HCT116 (cell line): ENCODE measurements at regions not wholly inside any gene's neighbourhood (a gene's known extent, or its start where the extent isn't known, plus 50 kb on each side); places are given as distances from the start of the nearest gene placed in this dataset.

Source experiments
- ATAC-seq: fragments of 200-7000 bp; cut with Tn5 transposase; 2 replicates; pipeline ENCODE4 v1.9.1; 2020; ENCODE audit warnings: mild to moderate bottlenecking, moderate library complexity
- BruUV-seq: library from RNA; stranded (reverse); fragments of 400-500 nt; replicated peaks from 2 replicates; lab custom pipeline; 2021; lab: Mats Ljungman, UMichigan
- CTCF ChIA-PET: fragments of 300-600 bp; sonication (Branson Sonifier 250); formaldehyde crosslinking; loops from one replicate; lab custom pipeline; 2021; ENCODE audit warnings: antibody characterized with exemption; lab: Charles Lee
- POLR2A ChIA-PET: fragments of 300-600, 350-600 bp; sonication (Branson Sonifier 250); formaldehyde crosslinking; loops from one replicate; lab custom pipeline; 2021; ENCODE audit warnings: antibody characterized with exemption; lab: Charles Lee
- RAD21 ChIA-PET, 2 experiments: fragments of 300-600 bp; sonication (Branson Sonifier 250); formaldehyde crosslinking; loops; one replicate each; lab custom pipeline; 2023; ENCODE audit warnings: low total read pairs in 2 of 2; ENCODE audit not compliant: uncharacterized antibody in 2 of 2, unreplicated experiment in 2 of 2, low non-redundant PET in 1 of 2; lab: Charles Lee
- DNase-seq: peaks from one replicate; pipeline ENCODE4 v3.0.0-alpha.2; 2010; ENCODE audit warnings: low read depth, low spot score
- H2AFZ ChIP-seq: fragments of 200-600 bp; shearing (Covaris generic), sonication (generic); 2 replicates; pipeline ENCODE4 v1.6.1; 2017; ENCODE audit warnings: low read depth, mixed run types, mixed read lengths, antibody characterized with exemption, low read length; ENCODE audit not compliant: poor library complexity, severe bottlenecking
- H3K27ac ChIP-seq: 2 replicates; pipeline ENCODE4 v1.5.1; 2012; ENCODE audit warnings: low read depth, low read length
- H3K27me3 ChIP-seq: fragments of 200-600 bp; sonication (generic); 2 replicates; pipeline ENCODE4 v1.6.1; 2016; ENCODE audit warnings: mixed run types, low read length, mixed read lengths; ENCODE audit not compliant: insufficient read depth
- H3K36me3 ChIP-seq, 2 experiments: fragments of 200-500 bp in 1 of 2; fragments of 200-600 bp in 1 of 2; sonication (Bioruptor generic) in 1 of 2; sonication (generic) in 1 of 2; 2 replicates each; pipeline versions ENCODE4 v1.5.1 to v1.6.1; 2014 to 2016; ENCODE audit warnings: low read length in 2 of 2, inconsistent platforms in 1 of 2, mixed read lengths in 1 of 2, mixed run types in 1 of 2; ENCODE audit not compliant: insufficient read depth in 2 of 2, control insufficient read depth in 1 of 2
- H3K4me1 ChIP-seq, 2 experiments: fragments of 200-600 bp in 1 of 2; sonication (generic) in 1 of 2; 2 replicates each; pipeline versions ENCODE4 v1.5.1 to v1.6.1; 2012 to 2017; ENCODE audit warnings: low read length in 2 of 2, inconsistent platforms in 1 of 2, mild to moderate bottlenecking in 1 of 2, mixed read lengths in 1 of 2, mixed run types in 1 of 2, moderate library complexity in 1 of 2; ENCODE audit not compliant: insufficient read depth in 2 of 2, control insufficient read depth in 1 of 2
- H3K4me2 ChIP-seq: fragments of 200-600 bp; sonication (generic); 2 replicates; pipeline ENCODE4 v1.6.1; 2017; ENCODE audit warnings: mixed run types, low read length, mixed read lengths
- H3K4me3 ChIP-seq, 2 experiments: fragments of 200-600 bp in 1 of 2; sonication (generic) in 1 of 2; replicated peaks in 1 of 2; 2 replicates each; pipeline ENCODE4 v1.5.1; 2011 to 2016; ENCODE audit warnings: low read length in 2 of 2, control low read depth in 1 of 2, low read depth in 1 of 2, mild to moderate bottlenecking in 1 of 2, mixed read lengths in 1 of 2, mixed run types in 1 of 2
- H3K79me2 ChIP-seq: fragments of 200-600 bp; sonication (generic); 2 replicates; pipeline ENCODE4 v1.6.1; 2017; ENCODE audit warnings: mild to moderate bottlenecking, mixed run types, low read length, moderate library complexity, mixed read lengths; ENCODE audit not compliant: insufficient read depth
- H3K9ac ChIP-seq: fragments of 200-600 bp; sonication (generic); 2 replicates; pipeline ENCODE4 v1.6.1; 2016; ENCODE audit warnings: low read length, mixed read lengths
- H3K9me2 ChIP-seq: fragments of 200-600 bp; sonication (generic), shearing (Covaris generic); 2 replicates; pipeline ENCODE4 v1.6.1; 2017; ENCODE audit warnings: mixed run types, mild to moderate bottlenecking, moderate library complexity; ENCODE audit not compliant: insufficient read depth
- H3K9me3 ChIP-seq, 2 experiments: fragments of 200-500 bp in 1 of 2; fragments of 200-600 bp in 1 of 2; sonication (Bioruptor generic) in 1 of 2; sonication (generic) in 1 of 2; 2 replicates each; pipeline ENCODE4 v1.6.1; 2014 to 2017; ENCODE audit warnings: low read length in 2 of 2, mixed read lengths in 2 of 2, inconsistent platforms in 1 of 2, low read depth in 1 of 2, mild to moderate bottlenecking in 1 of 2, mixed run types in 1 of 2, moderate library complexity in 1 of 2; ENCODE audit not compliant: control insufficient read depth in 1 of 2, insufficient read depth in 1 of 2
- H4K20me1 ChIP-seq: fragments of 200-600 bp; sonication (generic), shearing (Covaris generic); 2 replicates; pipeline ENCODE4 v1.6.1; 2017; ENCODE audit warnings: mixed run types, mild to moderate bottlenecking, moderate library complexity; ENCODE audit not compliant: insufficient read depth
- CEBPB ChIP-seq: IDR thresholded peaks from 2 replicates; pipeline ENCODE4 v1.6.1; 2012; ENCODE audit warnings: low read depth
- EGR1 ChIP-seq: IDR thresholded peaks from 2 replicates; pipeline ENCODE4 v1.6.1; 2012; ENCODE audit warnings: low read depth
- ELF1 ChIP-seq: IDR thresholded peaks from 2 replicates; pipeline ENCODE4 v1.6.1; 2012; ENCODE audit warnings: low read depth, borderline replicate concordance
- EZH2 ChIP-seq: fragments of 200-600 bp; sonication (generic); IDR thresholded peaks from 2 replicates; pipeline ENCODE4 v1.6.1; 2017; ENCODE audit warnings: antibody characterized with exemption, mixed run types
- FOSL1 ChIP-seq: IDR thresholded peaks from 2 replicates; pipeline ENCODE4 v1.6.1; 2012; ENCODE audit warnings: low read depth
- JUND ChIP-seq: IDR thresholded peaks from 2 replicates; pipeline ENCODE4 v1.6.1; 2012
- POLR2A ChIP-seq: IDR thresholded peaks from 2 replicates; pipeline ENCODE4 v1.7.0; 2011; ENCODE audit warnings: borderline replicate concordance; ENCODE audit not compliant: insufficient read depth, insufficient read length; ENCODE audit errors: extremely low read depth
- POLR2AphosphoS5 ChIP-seq: IDR thresholded peaks from 2 replicates; pipeline ENCODE4 v1.6.1; 2011; ENCODE audit warnings: mild to moderate bottlenecking, low read depth, low read length, moderate library complexity
- RAD21 ChIP-seq: IDR thresholded peaks from 2 replicates; pipeline ENCODE4 v1.6.1; 2012; ENCODE audit warnings: low read depth, mild to moderate bottlenecking
- SIN3A ChIP-seq: IDR thresholded peaks from 2 replicates; pipeline ENCODE4 v1.6.1; 2012; ENCODE audit warnings: low read depth
- SP1 ChIP-seq: IDR thresholded peaks from 2 replicates; pipeline ENCODE4 v1.6.1; 2012; ENCODE audit warnings: low read depth
- SRF ChIP-seq: IDR thresholded peaks from 2 replicates; pipeline ENCODE4 v1.6.1; 2012; ENCODE audit warnings: low read depth
- TCF7L2 ChIP-seq: IDR thresholded peaks from 2 replicates; pipeline ENCODE4 v1.7.0; 2011; ENCODE audit warnings: borderline replicate concordance, inconsistent platforms; ENCODE audit not compliant: insufficient read depth, insufficient read length; ENCODE audit errors: extremely low read depth
- ZFX ChIP-seq: fragments of 450-650 bp; IDR thresholded peaks from 2 replicates; pipeline ENCODE4 v1.6.1; 2017
- ZNF274 ChIP-seq: fragments of 200-500 bp; sonication (Bioruptor generic); IDR thresholded peaks from 2 replicates; pipeline ENCODE4 v1.6.1; 2014; ENCODE audit warnings: mild to moderate bottlenecking, low read depth, low read length, inconsistent platforms
- intact Hi-C: fragments of 100-400 bp; cut with micrococcal nuclease; formaldehyde crosslinking; loops from 2 replicates; pipeline ENCODE4 v1.10.0; 2022
- TF ChIP-seq, protein P1 (sequence below): IDR thresholded peaks from 2 replicates; pipeline ENCODE4 v1.6.1; 2012
- TF ChIP-seq, protein P2 (sequence below): IDR thresholded peaks from 2 replicates; pipeline ENCODE4 v1.6.1; 2011; ENCODE audit warnings: mild to moderate bottlenecking, low read length, moderate library complexity; ENCODE audit not compliant: insufficient replicate concordance; ENCODE audit errors: extremely low read depth
- TF ChIP-seq, protein P3 (sequence below), 3 experiments: fragments of 200-600 bp in 1 of 3; sonication (generic) in 1 of 3; IDR thresholded peaks in 2 of 3; conservative IDR thresholded peaks in 1 of 3; 2 replicates each; pipeline ENCODE4 v1.5.1; 2012 to 2017; ENCODE audit warnings: low read depth in 2 of 3, low read length in 2 of 3, antibody characterized with exemption in 1 of 3, borderline replicate concordance in 1 of 3, control low read depth in 1 of 3, mild to moderate bottlenecking in 1 of 3, mixed read lengths in 1 of 3, mixed run types in 1 of 3, moderate library complexity in 1 of 3; ENCODE audit not compliant: insufficient read depth in 1 of 3
- TF ChIP-seq, protein P4 (sequence below): IDR thresholded peaks from 2 replicates; pipeline ENCODE4 v1.6.1; 2012; ENCODE audit warnings: low read depth

DNA sequence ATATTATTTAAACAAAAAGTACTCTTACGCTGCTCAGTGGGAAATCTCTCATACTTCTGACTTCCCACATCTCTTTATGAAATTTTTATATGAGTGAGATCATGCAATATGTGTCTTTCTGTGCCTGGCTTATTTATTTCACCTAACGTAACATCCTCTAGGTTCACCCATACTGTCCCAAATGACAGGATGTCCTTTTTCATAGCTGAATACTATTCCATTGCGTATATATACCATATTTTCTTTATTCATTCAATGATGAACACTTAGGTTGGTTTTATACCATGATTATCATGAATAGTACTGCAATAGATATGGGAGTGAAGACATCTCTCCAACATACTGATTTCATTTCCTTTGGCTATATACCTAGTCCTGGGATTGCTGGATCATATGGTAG, 57.8 kb upstream of the TPP2 start:
- H4K20me1 ChIP-seq, result no peaks in the 10 kb centered on the region
- peaks cover 13% of the 10 kb centered on the region; the same call in 1 of the 2 replicates for H3K27me3 ChIP-seq
- H3K79me2 ChIP-seq, result no peaks in the 10 kb centered on the region
- TF ChIP-seq RAD21 (no peak), EGR1 (no peak), SIN3A (no peak), SRF (no peak), POLR2AphosphoS5 (no peak), TCF7L2 (no peak), JUND (no peak), FOSL1 (no peak), EZH2 (no peak), ELF1 (no peak), POLR2A (no peak), ZFX (no peak), ZNF274 (no peak), CEBPB (no peak), SP1 (no peak)
- TF ChIP-seq, protein P1, sequence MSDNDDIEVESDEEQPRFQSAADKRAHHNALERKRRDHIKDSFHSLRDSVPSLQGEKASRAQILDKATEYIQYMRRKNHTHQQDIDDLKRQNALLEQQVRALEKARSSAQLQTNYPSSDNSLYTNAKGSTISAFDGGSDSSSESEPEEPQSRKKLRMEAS, result no peak
- TF ChIP-seq, protein P2, sequence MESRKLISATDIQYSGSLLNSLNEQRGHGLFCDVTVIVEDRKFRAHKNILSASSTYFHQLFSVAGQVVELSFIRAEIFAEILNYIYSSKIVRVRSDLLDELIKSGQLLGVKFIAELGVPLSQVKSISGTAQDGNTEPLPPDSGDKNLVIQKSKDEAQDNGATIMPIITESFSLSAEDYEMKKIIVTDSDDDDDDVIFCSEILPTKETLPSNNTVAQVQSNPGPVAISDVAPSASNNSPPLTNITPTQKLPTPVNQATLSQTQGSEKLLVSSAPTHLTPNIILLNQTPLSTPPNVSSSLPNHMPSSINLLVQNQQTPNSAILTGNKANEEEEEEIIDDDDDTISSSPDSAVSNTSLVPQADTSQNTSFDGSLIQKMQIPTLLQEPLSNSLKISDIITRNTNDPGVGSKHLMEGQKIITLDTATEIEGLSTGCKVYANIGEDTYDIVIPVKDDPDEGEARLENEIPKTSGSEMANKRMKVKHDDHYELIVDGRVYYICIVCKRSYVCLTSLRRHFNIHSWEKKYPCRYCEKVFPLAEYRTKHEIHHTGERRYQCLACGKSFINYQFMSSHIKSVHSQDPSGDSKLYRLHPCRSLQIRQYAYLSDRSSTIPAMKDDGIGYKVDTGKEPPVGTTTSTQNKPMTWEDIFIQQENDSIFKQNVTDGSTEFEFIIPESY, result no peak
- TF ChIP-seq, protein P3, sequence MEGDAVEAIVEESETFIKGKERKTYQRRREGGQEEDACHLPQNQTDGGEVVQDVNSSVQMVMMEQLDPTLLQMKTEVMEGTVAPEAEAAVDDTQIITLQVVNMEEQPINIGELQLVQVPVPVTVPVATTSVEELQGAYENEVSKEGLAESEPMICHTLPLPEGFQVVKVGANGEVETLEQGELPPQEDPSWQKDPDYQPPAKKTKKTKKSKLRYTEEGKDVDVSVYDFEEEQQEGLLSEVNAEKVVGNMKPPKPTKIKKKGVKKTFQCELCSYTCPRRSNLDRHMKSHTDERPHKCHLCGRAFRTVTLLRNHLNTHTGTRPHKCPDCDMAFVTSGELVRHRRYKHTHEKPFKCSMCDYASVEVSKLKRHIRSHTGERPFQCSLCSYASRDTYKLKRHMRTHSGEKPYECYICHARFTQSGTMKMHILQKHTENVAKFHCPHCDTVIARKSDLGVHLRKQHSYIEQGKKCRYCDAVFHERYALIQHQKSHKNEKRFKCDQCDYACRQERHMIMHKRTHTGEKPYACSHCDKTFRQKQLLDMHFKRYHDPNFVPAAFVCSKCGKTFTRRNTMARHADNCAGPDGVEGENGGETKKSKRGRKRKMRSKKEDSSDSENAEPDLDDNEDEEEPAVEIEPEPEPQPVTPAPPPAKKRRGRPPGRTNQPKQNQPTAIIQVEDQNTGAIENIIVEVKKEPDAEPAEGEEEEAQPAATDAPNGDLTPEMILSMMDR (IDR thresholded peaks at IDR 0.05 in 2 of 3, conservative IDR thresholded peaks at IDR 0.05 in 1 of 3; ENCODE audit: borderline replicate concordance in 1 of 3, insufficient read depth in 1 of 3, low read depth in 2 of 3, low read length in 2 of 3), result no peak
- TF ChIP-seq, protein P4, sequence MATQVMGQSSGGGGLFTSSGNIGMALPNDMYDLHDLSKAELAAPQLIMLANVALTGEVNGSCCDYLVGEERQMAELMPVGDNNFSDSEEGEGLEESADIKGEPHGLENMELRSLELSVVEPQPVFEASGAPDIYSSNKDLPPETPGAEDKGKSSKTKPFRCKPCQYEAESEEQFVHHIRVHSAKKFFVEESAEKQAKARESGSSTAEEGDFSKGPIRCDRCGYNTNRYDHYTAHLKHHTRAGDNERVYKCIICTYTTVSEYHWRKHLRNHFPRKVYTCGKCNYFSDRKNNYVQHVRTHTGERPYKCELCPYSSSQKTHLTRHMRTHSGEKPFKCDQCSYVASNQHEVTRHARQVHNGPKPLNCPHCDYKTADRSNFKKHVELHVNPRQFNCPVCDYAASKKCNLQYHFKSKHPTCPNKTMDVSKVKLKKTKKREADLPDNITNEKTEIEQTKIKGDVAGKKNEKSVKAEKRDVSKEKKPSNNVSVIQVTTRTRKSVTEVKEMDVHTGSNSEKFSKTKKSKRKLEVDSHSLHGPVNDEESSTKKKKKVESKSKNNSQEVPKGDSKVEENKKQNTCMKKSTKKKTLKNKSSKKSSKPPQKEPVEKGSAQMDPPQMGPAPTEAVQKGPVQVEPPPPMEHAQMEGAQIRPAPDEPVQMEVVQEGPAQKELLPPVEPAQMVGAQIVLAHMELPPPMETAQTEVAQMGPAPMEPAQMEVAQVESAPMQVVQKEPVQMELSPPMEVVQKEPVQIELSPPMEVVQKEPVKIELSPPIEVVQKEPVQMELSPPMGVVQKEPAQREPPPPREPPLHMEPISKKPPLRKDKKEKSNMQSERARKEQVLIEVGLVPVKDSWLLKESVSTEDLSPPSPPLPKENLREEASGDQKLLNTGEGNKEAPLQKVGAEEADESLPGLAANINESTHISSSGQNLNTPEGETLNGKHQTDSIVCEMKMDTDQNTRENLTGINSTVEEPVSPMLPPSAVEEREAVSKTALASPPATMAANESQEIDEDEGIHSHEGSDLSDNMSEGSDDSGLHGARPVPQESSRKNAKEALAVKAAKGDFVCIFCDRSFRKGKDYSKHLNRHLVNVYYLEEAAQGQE, result no peak
- H3K9me2 ChIP-seq, result no peaks in the 10 kb centered on the region
- H2AFZ ChIP-seq, result no peak overlapping the region
- no peak for ATAC-seq
- no peak overlapping the region for H3K27ac ChIP-seq
- POLR2A ChIA-PET, result no interaction called here
- CTCF ChIA-PET, result no interaction called here
- H3K4me3 ChIP-seq, result no peak overlapping the region
- RAD21 ChIA-PET, result no interaction called here
- BruUV-seq, result no TSS peak
- H3K36me3 ChIP-seq, result no peaks in the 10 kb centered on the region
- H3K4me2 ChIP-seq, result no peak overlapping the region
- no peak for DNase-seq
- H3K9me3 ChIP-seq, result no peaks in the 10 kb centered on the region
- no peaks in the 10 kb centered on the region for H3K4me1 ChIP-seq
- H3K9ac ChIP-seq, result no peak overlapping the region
- intact Hi-C loops, result no loop called here
